IMR-90 (cell line): ENCODE measurements at regions not wholly inside any gene's neighbourhood (a gene's known extent, or its start where the extent isn't known, plus 50 kb on each side); places are given as distances from the start of the nearest gene placed in this dataset.

Experiments used
- ATAC-seq: fragments of 200-7000 bp; cut with Tn5 transposase; 2 replicates; pipeline ENCODE4 v1.9.1; 2020; ENCODE audit warnings: low read depth, mild to moderate bottlenecking, moderate library complexity
- BruUV-seq: library from RNA; stranded (reverse); fragments of 400-500 nt; replicated peaks from 2 replicates; lab custom pipeline; 2021; lab: Mats Ljungman, UMichigan
- CTCF ChIA-PET: fragments of 300-600 bp; formaldehyde crosslinking; extraction: SDS; loops from one replicate; lab custom pipeline; 2021; ENCODE audit warnings: antibody characterized with exemption; lab: Yijun Ruan, JAX
- POLR2A ChIA-PET: fragments of 300-600 bp; sonication (Branson Sonifier 250); formaldehyde crosslinking; loops from one replicate; lab custom pipeline; 2022; ENCODE audit warnings: antibody characterized with exemption; ENCODE audit not compliant: unreplicated experiment; lab: Charles Lee
- DNase-seq: peaks from one replicate; pipeline ENCODE4 v3.0.0; 2013
- H2AFZ ChIP-seq: replicated peaks from 2 replicates; pipeline ENCODE3; 2013; ENCODE audit warnings: low read length, mild to moderate bottlenecking; ENCODE audit not compliant: poor library complexity
- H2AK5ac ChIP-seq: 2 replicates; pipeline ENCODE4 v1.6.1; 2013; ENCODE audit warnings: low read depth, low read length, inconsistent platforms
- H2AK9ac ChIP-seq: replicated peaks from 2 replicates; pipeline ENCODE3; 2013; ENCODE audit warnings: mild to moderate bottlenecking, low read depth, low read length, moderate library complexity; ENCODE audit not compliant: poor library complexity
- H2BK120ac ChIP-seq: 2 replicates; pipeline ENCODE4 v1.6.1; 2013; ENCODE audit warnings: low read depth, low read length, inconsistent platforms
- H2BK15ac ChIP-seq: 3 replicates; pipeline ENCODE4 v1.6.1; 2013; ENCODE audit warnings: low read depth, low read length, inconsistent platforms
- H2BK20ac ChIP-seq: 2 replicates; pipeline ENCODE4 v1.6.1; 2013; ENCODE audit warnings: low read depth, mild to moderate bottlenecking, inconsistent platforms, low read length, moderate library complexity
- H2BK5ac ChIP-seq: 2 replicates; pipeline ENCODE4 v1.6.1; 2013; ENCODE audit warnings: mild to moderate bottlenecking, low read depth, low read length, inconsistent platforms; ENCODE audit not compliant: poor library complexity, severe bottlenecking
- H3K14ac ChIP-seq: replicated peaks from 2 replicates; pipeline ENCODE4 v1.6.1; 2013; ENCODE audit warnings: low read depth, low read length, inconsistent platforms
- H3K18ac ChIP-seq: 2 replicates; pipeline ENCODE4 v1.6.1; 2013; ENCODE audit warnings: low read depth, low read length, control low read depth
- H3K23ac ChIP-seq: 2 replicates; pipeline ENCODE4 v1.6.1; 2013; ENCODE audit warnings: low read depth, low read length, inconsistent platforms
- H3K27ac ChIP-seq: 2 replicates; pipeline ENCODE4 v1.5.1; 2013; ENCODE audit warnings: mild to moderate bottlenecking, control low read depth, low read length; ENCODE audit not compliant: insufficient read depth
- H3K27me3 ChIP-seq: 2 replicates; pipeline ENCODE4 v1.6.1; 2013; ENCODE audit warnings: low read length; ENCODE audit not compliant: control insufficient read depth, insufficient read depth
- H3K36me3 ChIP-seq: 2 replicates; pipeline ENCODE4 v1.6.1; 2013; ENCODE audit warnings: low read length, mixed read lengths; ENCODE audit not compliant: control insufficient read depth, insufficient read depth
- H3K4ac ChIP-seq: 2 replicates; pipeline ENCODE4 v1.6.1; 2013; ENCODE audit warnings: low read depth, low read length, inconsistent platforms
- H3K4me1 ChIP-seq: 2 replicates; pipeline ENCODE4 v1.6.1; 2013; ENCODE audit warnings: low read length, mixed read lengths; ENCODE audit not compliant: control insufficient read depth, insufficient read depth
- H3K4me2 ChIP-seq: 2 replicates; pipeline ENCODE4 v1.6.1; 2013; ENCODE audit warnings: low read depth, mild to moderate bottlenecking, control low read depth, low read length, moderate library complexity
- H3K4me3 ChIP-seq: 2 replicates; pipeline ENCODE4 v1.5.1; 2013; ENCODE audit warnings: low read depth, mild to moderate bottlenecking, control low read depth, low read length, moderate library complexity; ENCODE audit not compliant: insufficient read depth
- H3K56ac ChIP-seq: 2 replicates; pipeline ENCODE4 v1.6.1; 2013; ENCODE audit warnings: low read length, inconsistent platforms; ENCODE audit not compliant: insufficient read depth; ENCODE audit errors: extremely low read depth
- H3K79me1 ChIP-seq, 2 experiments: 2 replicates each; pipeline ENCODE4 v1.6.1; 2013; ENCODE audit warnings: low read length in 2 of 2, inconsistent platforms in 1 of 2, low read depth in 1 of 2
- H3K9ac ChIP-seq: 2 replicates; pipeline ENCODE4 v1.6.1; 2013; ENCODE audit warnings: low read depth, low read length, control low read depth
- H3K9me1 ChIP-seq: 2 replicates; pipeline ENCODE4 v1.6.1; 2013; ENCODE audit warnings: low read length, inconsistent platforms; ENCODE audit not compliant: insufficient read depth
- H3K9me3 ChIP-seq: 2 replicates; pipeline ENCODE4 v1.6.1; 2013; ENCODE audit warnings: low read length; ENCODE audit not compliant: control insufficient read depth, insufficient read depth
- H4K20me1 ChIP-seq: 2 replicates; pipeline ENCODE4 v1.6.1; 2013; ENCODE audit warnings: low read length, inconsistent platforms; ENCODE audit not compliant: insufficient read depth
- H4K5ac ChIP-seq: 2 replicates; pipeline ENCODE4 v1.6.1; 2013; ENCODE audit warnings: mild to moderate bottlenecking, low read depth, low read length, control low read depth
- H4K8ac ChIP-seq, 2 experiments: 2 replicates each; pipeline ENCODE4 v1.6.1; 2013; ENCODE audit warnings: low read depth in 2 of 2, low read length in 2 of 2, control low read depth in 1 of 2, inconsistent platforms in 1 of 2
- H4K91ac ChIP-seq: 2 replicates; pipeline ENCODE4 v1.6.1; 2013; ENCODE audit warnings: low read depth, low read length, inconsistent platforms; ENCODE audit not compliant: insufficient read depth
- BHLHE40 ChIP-seq: fragments of 150-350 bp; IDR thresholded peaks from 2 replicates; pipeline ENCODE4 v1.6.1; 2016; ENCODE audit warnings: mild to moderate bottlenecking, low read depth, low read length
- CEBPB ChIP-seq: IDR thresholded peaks from 2 replicates; pipeline ENCODE4 v1.6.1; 2012; ENCODE audit warnings: low read depth, low read length, improper control_type of control experiment
- CHD1 ChIP-seq: IDR thresholded peaks from 2 replicates; pipeline ENCODE4 v1.6.1; 2012; ENCODE audit warnings: low read depth, low read length, improper control_type of control experiment
- CTCF ChIP-seq: conservative IDR thresholded peaks from 2 replicates; pipeline ENCODE4 v1.5.1; 2012; ENCODE audit warnings: mild to moderate bottlenecking, low read depth, low read length, improper control_type of control experiment
- FOS ChIP-seq: fragments of 150-350 bp; IDR thresholded peaks from 2 replicates; pipeline ENCODE4 v1.6.1; 2016; ENCODE audit warnings: low read depth, low read length
- MAFK ChIP-seq: IDR thresholded peaks from 2 replicates; pipeline ENCODE4 v1.6.1; 2012; ENCODE audit warnings: low read depth, low read length, improper control_type of control experiment
- MAZ ChIP-seq: IDR thresholded peaks from 2 replicates; pipeline ENCODE4 v1.6.1; 2012; ENCODE audit warnings: low read depth, mild to moderate bottlenecking, low read length, improper control_type of control experiment, moderate library complexity, borderline replicate concordance
- MXI1 ChIP-seq: IDR thresholded peaks from 2 replicates; pipeline ENCODE4 v1.6.1; 2012; ENCODE audit warnings: low read depth, mild to moderate bottlenecking, low read length, moderate library complexity, borderline replicate concordance
- NFE2L2 ChIP-seq: fragments of 150-350 bp; IDR thresholded peaks from 2 replicates; pipeline ENCODE4 v1.6.1; 2016; ENCODE audit warnings: low read depth, mild to moderate bottlenecking, low read length
- POLR2A ChIP-seq: IDR thresholded peaks from 2 replicates; pipeline ENCODE4 v1.6.1; 2012; ENCODE audit warnings: mild to moderate bottlenecking, low read depth, low read length
- RAD21 ChIP-seq: IDR thresholded peaks from 2 replicates; pipeline ENCODE4 v1.6.1; 2012; ENCODE audit warnings: low read length, improper control_type of control experiment
- RCOR1 ChIP-seq: IDR thresholded peaks from 2 replicates; pipeline ENCODE4 v1.6.1; 2012; ENCODE audit warnings: mild to moderate bottlenecking, low read length, improper control_type of control experiment; ENCODE audit not compliant: insufficient replicate concordance
- SMC3 ChIP-seq: fragments of 150-350 bp; IDR thresholded peaks from 2 replicates; pipeline ENCODE4 v1.6.1; 2016; ENCODE audit warnings: low read depth, mild to moderate bottlenecking, antibody characterized with exemption, low read length, moderate library complexity
- WGBS, 2 experiments: methylation state at CpG; one replicate each; pipeline versions ENCODE4 v1.1.5 to v1.1.7; 2013; ENCODE audit warnings: missing lambda C conversion rate in 2 of 2; ENCODE audit not compliant: insufficient read length in 1 of 2; ENCODE audit errors: extremely low coverage in 2 of 2; 5-methylcytosine and 5-hydroxymethylcytosine counted together
- dilution Hi-C: fragments of 300-500 bp; cut with HindIII; formaldehyde crosslinking; loops from one replicate; pipeline ENCODE4 v1.14.3; 2018; ENCODE audit warnings: low sequenced_read_pairs; ENCODE audit not compliant: unreplicated experiment
- in situ Hi-C: fragments of 300-500 bp; cut with MboI; formaldehyde crosslinking; loops from 3 replicates; pipeline ENCODE4 v1.14.3; 2019; ENCODE audit warnings: low sequenced_read_pairs, inconsistent platforms, mixed read lengths
- intact Hi-C: fragments of 100-400 bp; cut with micrococcal nuclease; formaldehyde crosslinking; loops from 2 replicates; pipeline ENCODE4 v1.10.0; 2022
- TF ChIP-seq, protein P1 (sequence below): fragments of 150-350 bp; IDR thresholded peaks from 2 replicates; pipeline ENCODE4 v1.6.1; 2017; ENCODE audit warnings: mild to moderate bottlenecking, antibody characterized with exemption, low read length, low read depth
- TF ChIP-seq, protein P2 (sequence below): fragments of 150-350 bp; IDR thresholded peaks from 2 replicates; pipeline ENCODE4 v1.6.1; 2016; ENCODE audit warnings: low read depth, mild to moderate bottlenecking, low read length, moderate library complexity, borderline replicate concordance

- in situ Hi-C loops: no loop called here
- CTCF ChIA-PET: no interaction called here
- WGBS, 2 experiments: no CpG with 5 or more reads among the region's 15 CpGs
- TF ChIP-seq RCOR1 (no peak), CHD1 (no peak), BHLHE40 (no peak), CEBPB (no peak), FOS (no peak), RAD21 (no peak), CTCF (no peak), POLR2A (no peak), MXI1 (no peak), NFE2L2 (no peak), MAFK (no peak), SMC3 (no peak), MAZ (no peak)
- TF ChIP-seq, protein P1, sequence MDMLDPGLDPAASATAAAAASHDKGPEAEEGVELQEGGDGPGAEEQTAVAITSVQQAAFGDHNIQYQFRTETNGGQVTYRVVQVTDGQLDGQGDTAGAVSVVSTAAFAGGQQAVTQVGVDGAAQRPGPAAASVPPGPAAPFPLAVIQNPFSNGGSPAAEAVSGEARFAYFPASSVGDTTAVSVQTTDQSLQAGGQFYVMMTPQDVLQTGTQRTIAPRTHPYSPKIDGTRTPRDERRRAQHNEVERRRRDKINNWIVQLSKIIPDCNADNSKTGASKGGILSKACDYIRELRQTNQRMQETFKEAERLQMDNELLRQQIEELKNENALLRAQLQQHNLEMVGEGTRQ: no peak
- TF ChIP-seq, protein P2, sequence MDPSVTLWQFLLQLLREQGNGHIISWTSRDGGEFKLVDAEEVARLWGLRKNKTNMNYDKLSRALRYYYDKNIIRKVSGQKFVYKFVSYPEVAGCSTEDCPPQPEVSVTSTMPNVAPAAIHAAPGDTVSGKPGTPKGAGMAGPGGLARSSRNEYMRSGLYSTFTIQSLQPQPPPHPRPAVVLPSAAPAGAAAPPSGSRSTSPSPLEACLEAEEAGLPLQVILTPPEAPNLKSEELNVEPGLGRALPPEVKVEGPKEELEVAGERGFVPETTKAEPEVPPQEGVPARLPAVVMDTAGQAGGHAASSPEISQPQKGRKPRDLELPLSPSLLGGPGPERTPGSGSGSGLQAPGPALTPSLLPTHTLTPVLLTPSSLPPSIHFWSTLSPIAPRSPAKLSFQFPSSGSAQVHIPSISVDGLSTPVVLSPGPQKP: no peak
These were observed 72.6 kb upstream of the LY86 start for GRCh38 chr6:6515691-6516607.

More at GRCh38 chr6:6515691-6516607, 72.6 kb upstream of the LY86 start:
- Histone ChIP-seq H2AFZ (no peak overlapping the region), H2BK120ac (no peak overlapping the region), H2BK20ac (no peak overlapping the region), H3K4me2 (no peak overlapping the region), H3K27ac (no peak overlapping the region), H3K18ac (no peak overlapping the region), H3K9me1 (no peaks in the 10 kb centered on the region), H3K4me1 (no peaks in the 10 kb centered on the region), H3K27me3 (no peaks in the 10 kb centered on the region), H2AK9ac (no peak overlapping the region), H4K8ac (no peak overlapping the region), H2AK5ac (no peak overlapping the region), H3K56ac (no peak overlapping the region), H3K79me1 (no peaks in the 10 kb centered on the region), H3K14ac (no peak overlapping the region), H2BK15ac (no peak overlapping the region), H3K4me3 (no peak overlapping the region), H4K20me1 (no peaks in the 10 kb centered on the region), H4K5ac (no peak overlapping the region), H3K4ac (no peak overlapping the region), H3K23ac (no peak overlapping the region), H2BK5ac (no peak overlapping the region), H3K9me3 (peaks cover 30% of the 10 kb centered on the region), H3K36me3 (no peaks in the 10 kb centered on the region), H4K91ac (no peak overlapping the region), H3K9ac (no peak overlapping the region)
- POLR2A ChIA-PET: no interaction called here
- DNase-seq: no peak
- BruUV-seq: no TSS peak
- ATAC-seq: no peak
- dilution Hi-C loops: no loop called here
- intact Hi-C loops: no loop called here
